Uterus (tissue), 2 donors: ENCODE measurements at regions not wholly inside any gene's neighbourhood (a gene's known extent, or its start where the extent isn't known, plus 50 kb on each side); places are given as distances from the start of the nearest gene placed in this dataset.

Experiments
- POLR2A ChIP-seq, 2 donors: fragments of 450-650 bp; IDR thresholded peaks; one replicate each; pipeline ENCODE4 v1.6.1; 2016; ENCODE audit warnings: antibody characterized with exemption in 2 of 2, mild to moderate bottlenecking in 1 of 2, moderate library complexity in 1 of 2
- TF ChIP-seq, protein P1 (sequence below), 4 experiments: fragments of 200-600 bp in 2 of 4; fragments of 450-650 bp in 2 of 4; sonication (generic) in 2 of 4; IDR thresholded peaks; one replicate each; pipeline ENCODE4 v1.5.1; 2016 to 2019; ENCODE audit warnings: antibody characterized with exemption in 4 of 4, mild to moderate bottlenecking in 2 of 4, moderate library complexity in 1 of 4

DNA sequence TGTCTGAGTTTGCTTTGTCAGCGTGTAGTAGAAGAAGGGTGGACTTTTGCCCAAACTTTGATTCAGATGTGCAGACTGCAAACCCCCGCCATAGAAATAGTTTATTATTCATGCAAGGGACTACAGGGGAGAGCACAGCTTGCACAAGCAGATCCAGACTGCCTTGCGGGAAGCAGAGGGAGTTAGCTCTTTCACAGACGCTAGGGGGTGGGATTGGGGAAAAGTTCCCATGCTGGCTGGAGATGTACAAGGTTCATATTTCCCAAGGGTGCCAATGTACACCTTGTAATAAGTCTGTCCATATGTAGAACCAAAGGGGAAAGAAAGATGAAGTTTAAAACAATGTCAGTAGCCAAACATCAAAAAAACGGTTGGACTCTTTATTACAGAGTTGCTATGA is 749.7 kb upstream of the COX7C start:
- TF ChIP-seq, protein P1, sequence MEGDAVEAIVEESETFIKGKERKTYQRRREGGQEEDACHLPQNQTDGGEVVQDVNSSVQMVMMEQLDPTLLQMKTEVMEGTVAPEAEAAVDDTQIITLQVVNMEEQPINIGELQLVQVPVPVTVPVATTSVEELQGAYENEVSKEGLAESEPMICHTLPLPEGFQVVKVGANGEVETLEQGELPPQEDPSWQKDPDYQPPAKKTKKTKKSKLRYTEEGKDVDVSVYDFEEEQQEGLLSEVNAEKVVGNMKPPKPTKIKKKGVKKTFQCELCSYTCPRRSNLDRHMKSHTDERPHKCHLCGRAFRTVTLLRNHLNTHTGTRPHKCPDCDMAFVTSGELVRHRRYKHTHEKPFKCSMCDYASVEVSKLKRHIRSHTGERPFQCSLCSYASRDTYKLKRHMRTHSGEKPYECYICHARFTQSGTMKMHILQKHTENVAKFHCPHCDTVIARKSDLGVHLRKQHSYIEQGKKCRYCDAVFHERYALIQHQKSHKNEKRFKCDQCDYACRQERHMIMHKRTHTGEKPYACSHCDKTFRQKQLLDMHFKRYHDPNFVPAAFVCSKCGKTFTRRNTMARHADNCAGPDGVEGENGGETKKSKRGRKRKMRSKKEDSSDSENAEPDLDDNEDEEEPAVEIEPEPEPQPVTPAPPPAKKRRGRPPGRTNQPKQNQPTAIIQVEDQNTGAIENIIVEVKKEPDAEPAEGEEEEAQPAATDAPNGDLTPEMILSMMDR (IDR thresholded peaks at IDR 0.05): no peak
- TF ChIP-seq POLR2A (IDR thresholded peaks at IDR 0.05): no peak
